Trophoblast cell (in vitro differentiated cells and primary cell): ENCODE measurements at regions not wholly inside any gene's neighbourhood (a gene's known extent, or its start where the extent isn't known, plus 50 kb on each side); places are given as distances from the start of the nearest gene placed in this dataset.

Experiments used
- DNase-seq, 2 donors: peaks; one replicate each; pipeline ENCODE4 v3.0.0-alpha.2; 2016
- H2AFZ ChIP-seq: 2 replicates; pipeline ENCODE4 v1.6.1; 2013; ENCODE audit warnings: low read length, moderate library complexity, mild to moderate bottlenecking; ENCODE audit not compliant: insufficient read depth, poor library complexity
- H2AK5ac ChIP-seq: 2 replicates; pipeline ENCODE4 v1.6.1; 2013; ENCODE audit warnings: mild to moderate bottlenecking, low read length
- H2BK120ac ChIP-seq: 2 replicates; pipeline ENCODE4 v1.6.1; 2013; ENCODE audit warnings: low read length, mild to moderate bottlenecking, moderate library complexity; ENCODE audit not compliant: insufficient read depth, poor library complexity
- H2BK12ac ChIP-seq: 2 replicates; pipeline ENCODE4 v1.6.1; 2013; ENCODE audit warnings: mild to moderate bottlenecking, low read length, moderate library complexity
- H2BK5ac ChIP-seq: 2 replicates; pipeline ENCODE4 v1.6.1; 2013; ENCODE audit warnings: low read length, low read depth, moderate library complexity, mild to moderate bottlenecking; ENCODE audit not compliant: poor library complexity
- H3K14ac ChIP-seq: 2 replicates; pipeline ENCODE4 v1.6.1; 2013; ENCODE audit warnings: mild to moderate bottlenecking, low read length
- H3K18ac ChIP-seq: 2 replicates; pipeline ENCODE4 v1.6.1; 2013; ENCODE audit warnings: mild to moderate bottlenecking, low read length
- H3K23ac ChIP-seq: 2 replicates; pipeline ENCODE4 v1.6.1; 2013; ENCODE audit warnings: low read length
- H3K27ac ChIP-seq: 2 replicates; pipeline ENCODE4 v1.5.1; 2013; ENCODE audit warnings: low read depth, mild to moderate bottlenecking, inconsistent platforms, low read length, moderate library complexity
- H3K27me3 ChIP-seq: 2 replicates; pipeline ENCODE4 v1.6.1; 2013; ENCODE audit warnings: inconsistent platforms, mild to moderate bottlenecking, low read length, moderate library complexity; ENCODE audit not compliant: insufficient read depth
- H3K36me3 ChIP-seq, 2 experiments: 1 replicate in 1 of 2; 2 replicates in 1 of 2; pipeline ENCODE4 v1.6.1; 2013; ENCODE audit warnings: low read length in 2 of 2, mild to moderate bottlenecking in 2 of 2, moderate library complexity in 1 of 2; ENCODE audit not compliant: insufficient read depth in 2 of 2, control insufficient read depth in 1 of 2
- H3K4ac ChIP-seq: 2 replicates; pipeline ENCODE4 v1.6.1; 2013; ENCODE audit warnings: low read depth, mild to moderate bottlenecking, low read length, moderate library complexity
- H3K4me1 ChIP-seq, 2 experiments: 1 replicate in 1 of 2; 2 replicates in 1 of 2; pipeline ENCODE4 v1.6.1; 2013; ENCODE audit warnings: low read length in 2 of 2, mild to moderate bottlenecking in 2 of 2, moderate library complexity in 1 of 2; ENCODE audit not compliant: insufficient read depth in 2 of 2, control insufficient read depth in 1 of 2
- H3K4me2 ChIP-seq: 2 replicates; pipeline ENCODE4 v1.6.1; 2013; ENCODE audit warnings: inconsistent platforms, mild to moderate bottlenecking, low read length, moderate library complexity
- H3K4me3 ChIP-seq: 2 replicates; pipeline ENCODE4 v1.5.1; 2013; ENCODE audit warnings: mild to moderate bottlenecking, low read depth, low read length, inconsistent platforms
- H3K79me1 ChIP-seq: one replicate; pipeline ENCODE4 v1.6.1; 2013; ENCODE audit warnings: low read length
- H3K79me2 ChIP-seq: 2 replicates; pipeline ENCODE4 v1.6.1; 2013; ENCODE audit warnings: low read length, mild to moderate bottlenecking; ENCODE audit not compliant: control insufficient read depth, insufficient read depth, poor library complexity
- H3K9ac ChIP-seq: 2 replicates; pipeline ENCODE4 v1.6.1; 2013; ENCODE audit warnings: mild to moderate bottlenecking, low read length
- H3K9me3 ChIP-seq: 2 replicates; pipeline ENCODE4 v1.6.1; 2013; ENCODE audit warnings: low read depth, mild to moderate bottlenecking, control low read depth, inconsistent platforms, low read length; ENCODE audit not compliant: insufficient read depth
- H4K12ac ChIP-seq: 2 replicates; pipeline ENCODE4 v1.6.1; 2013; ENCODE audit warnings: low read depth, mild to moderate bottlenecking, low read length, moderate library complexity
- H4K8ac ChIP-seq: 2 replicates; pipeline ENCODE4 v1.6.1; 2013; ENCODE audit warnings: low read depth, mild to moderate bottlenecking, low read length, moderate library complexity
- H4K91ac ChIP-seq: one replicate; pipeline ENCODE4 v1.6.1; 2013; ENCODE audit warnings: low read depth, mild to moderate bottlenecking, low read length, moderate library complexity
- WGBS: extraction: QIAGEN DNeasy Blood & Tissue Kit; methylation state at CpG from one replicate; pipeline ENCODE4 v1.1.7; 2013; ENCODE audit warnings: missing lambda C conversion rate; ENCODE audit not compliant: insufficient read length, insufficient coverage; ENCODE audit errors: extremely low coverage; 5-methylcytosine and 5-hydroxymethylcytosine counted together

GRCh38 chr19:28235606-28236125 lies 977.3 kb downstream of the UQCRFS1 start:
- Histone ChIP-seq H2AK5ac (peak overlapping the region; percentile 28), H3K23ac (no peak overlapping the region), H2BK120ac (no peak overlapping the region), H3K9ac (no peak overlapping the region), H4K91ac (no peak overlapping the region), H3K4me2 (no peak overlapping the region), H2BK12ac (peak overlapping the region; percentile 42), H3K4me3 (no peak overlapping the region), H3K36me3 (no peaks in the 10 kb centered on the region), H2BK5ac (no peak overlapping the region), H2AFZ (no peak overlapping the region), H3K14ac (no peak overlapping the region), H3K18ac (no peak overlapping the region), H3K9me3 (no peaks in the 10 kb centered on the region), H4K12ac (no peak overlapping the region), H3K79me1 (peaks cover 3% of the 10 kb centered on the region), H3K4me1 (peaks cover 0 to 10% of the 10 kb centered on the region in 2 experiments), H3K27ac (no peak overlapping the region), H3K27me3 (no peaks in the 10 kb centered on the region), H3K79me2 (no peaks in the 10 kb centered on the region), H4K8ac (no peak overlapping the region), H3K4ac (no peak overlapping the region)
- DNase-seq, result no peak
- WGBS, result no CpG with 5 or more reads among the region's 4 CpGs

GRCh38 chr19:28234637-28235036 lies 978.3 kb downstream of the UQCRFS1 start:
- Histone ChIP-seq H3K27me3 (no peaks in the 10 kb centered on the region), H3K18ac (no peak overlapping the region), H2AFZ (no peak overlapping the region), H2BK5ac (no peak overlapping the region), H2BK12ac (no peak overlapping the region), H4K91ac (no peak overlapping the region), H3K9ac (no peak overlapping the region), H2BK120ac (no peak overlapping the region), H3K23ac (no peak overlapping the region), H3K79me1 (peaks cover 3% of the 10 kb centered on the region), H3K27ac (no peak overlapping the region), H3K14ac (no peak overlapping the region), H3K9me3 (no peaks in the 10 kb centered on the region), H3K4me1 (peaks cover 0 to 10% of the 10 kb centered on the region in 2 experiments), H3K4ac (no peak overlapping the region), H4K12ac (no peak overlapping the region), H3K4me3 (no peak overlapping the region), H4K8ac (no peak overlapping the region), H3K4me2 (no peak overlapping the region), H3K79me2 (no peaks in the 10 kb centered on the region), H2AK5ac (no peak overlapping the region), H3K36me3 (no peaks in the 10 kb centered on the region)
- WGBS, result no CpG with 5 or more reads among the region's 6 CpGs
- no peak for DNase-seq

- no CpG with 5 or more reads among the region's 2 CpGs for WGBS
- H3K18ac ChIP-seq, result no peak overlapping the region
- H4K91ac ChIP-seq, result no peak overlapping the region
- H2AK5ac ChIP-seq, result no peak overlapping the region
- H3K36me3 ChIP-seq, result no peaks in the 10 kb centered on the region
- H3K23ac ChIP-seq, result no peak overlapping the region
- no peak overlapping the region for H3K4me3 ChIP-seq
- H2BK12ac ChIP-seq, result no peak overlapping the region
- no peak overlapping the region for H3K14ac ChIP-seq
- peaks cover 2% of the 10 kb centered on the region for H3K79me1 ChIP-seq
- peaks cover 0 to 6% of the 10 kb centered on the region in 2 experiments for H3K4me1 ChIP-seq
- H2BK5ac ChIP-seq, result no peak overlapping the region
- H3K4me2 ChIP-seq, result no peak overlapping the region
- H3K4ac ChIP-seq, result no peak overlapping the region
- H2BK120ac ChIP-seq, result no peak overlapping the region
- no peak overlapping the region for H4K8ac ChIP-seq
- H3K27ac ChIP-seq, result no peak overlapping the region
- no peak overlapping the region for H3K9ac ChIP-seq
- no peaks in the 10 kb centered on the region for H3K27me3 ChIP-seq
- H4K12ac ChIP-seq, result no peak overlapping the region
- H2AFZ ChIP-seq, result no peak overlapping the region
- peaks cover 3% of the 10 kb centered on the region for H3K9me3 ChIP-seq
- no peaks in the 10 kb centered on the region for H3K79me2 ChIP-seq
- no peak for DNase-seq
Observed at GRCh38 chr19:28228854-28229253, 984.1 kb downstream of the UQCRFS1 start.

- DNase-seq, result no peak
- Histone ChIP-seq H3K36me3 (no peaks in the 10 kb centered on the region), H4K8ac (no peak overlapping the region), H3K4ac (no peak overlapping the region), H2BK5ac (no peak overlapping the region), H3K14ac (no peak overlapping the region), H2AFZ (no peak overlapping the region), H3K18ac (no peak overlapping the region), H2AK5ac (no peak overlapping the region), H3K27ac (no peak overlapping the region), H4K12ac (no peak overlapping the region), H3K4me2 (no peak overlapping the region), H3K79me1 (no peaks in the 10 kb centered on the region), H2BK12ac (no peak overlapping the region), H2BK120ac (no peak overlapping the region), H3K79me2 (no peaks in the 10 kb centered on the region), H3K23ac (no peak overlapping the region), H3K4me1 (no peaks in the 10 kb centered on the region), H4K91ac (no peak overlapping the region), H3K27me3 (no peaks in the 10 kb centered on the region), H3K4me3 (no peak overlapping the region), H3K9me3 (peaks cover 3% of the 10 kb centered on the region), H3K9ac (no peak overlapping the region)
- no CpG with 5 or more reads among the region's 10 CpGs for WGBS
Observed at GRCh38 chr19:28224441-28224840, 988.5 kb downstream of the UQCRFS1 start.
